ENCODE measurements at regions not wholly inside any gene's neighbourhood (a gene's known extent, or its start where the extent isn't known, plus 50 kb on each side); places are given as distances from the start of the nearest gene placed in this dataset.

DNA sequence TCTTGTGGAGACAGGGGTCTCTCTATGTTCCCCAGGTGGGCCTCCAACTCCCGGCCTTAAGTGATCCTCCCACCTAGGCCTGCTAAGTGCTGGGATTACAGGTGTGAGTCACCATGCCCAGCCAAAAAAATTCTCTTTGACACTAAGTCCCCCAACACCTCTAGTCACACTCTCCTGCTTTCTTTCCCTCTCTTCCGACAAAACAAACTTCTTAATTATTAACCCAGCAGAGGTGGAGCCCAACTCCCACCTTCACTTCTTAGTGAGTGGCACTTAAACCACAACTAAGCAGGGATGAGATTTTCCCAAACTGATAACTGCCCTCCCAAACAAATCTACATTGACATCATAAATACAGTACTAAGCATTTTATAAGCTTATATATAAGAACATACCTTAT is 60.5 kb upstream of the PMAIP1 start:
- TF ChIP-seq, protein P1, sequence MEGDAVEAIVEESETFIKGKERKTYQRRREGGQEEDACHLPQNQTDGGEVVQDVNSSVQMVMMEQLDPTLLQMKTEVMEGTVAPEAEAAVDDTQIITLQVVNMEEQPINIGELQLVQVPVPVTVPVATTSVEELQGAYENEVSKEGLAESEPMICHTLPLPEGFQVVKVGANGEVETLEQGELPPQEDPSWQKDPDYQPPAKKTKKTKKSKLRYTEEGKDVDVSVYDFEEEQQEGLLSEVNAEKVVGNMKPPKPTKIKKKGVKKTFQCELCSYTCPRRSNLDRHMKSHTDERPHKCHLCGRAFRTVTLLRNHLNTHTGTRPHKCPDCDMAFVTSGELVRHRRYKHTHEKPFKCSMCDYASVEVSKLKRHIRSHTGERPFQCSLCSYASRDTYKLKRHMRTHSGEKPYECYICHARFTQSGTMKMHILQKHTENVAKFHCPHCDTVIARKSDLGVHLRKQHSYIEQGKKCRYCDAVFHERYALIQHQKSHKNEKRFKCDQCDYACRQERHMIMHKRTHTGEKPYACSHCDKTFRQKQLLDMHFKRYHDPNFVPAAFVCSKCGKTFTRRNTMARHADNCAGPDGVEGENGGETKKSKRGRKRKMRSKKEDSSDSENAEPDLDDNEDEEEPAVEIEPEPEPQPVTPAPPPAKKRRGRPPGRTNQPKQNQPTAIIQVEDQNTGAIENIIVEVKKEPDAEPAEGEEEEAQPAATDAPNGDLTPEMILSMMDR (IDR thresholded peaks at IDR 0.05): no peak
- no peak for TF ChIP-seq POLR2AphosphoS5 (IDR thresholded peaks at IDR 0.05)
- no peak for TF ChIP-seq EP300 (IDR thresholded peaks at IDR 0.05)
